Panc1 (cell line): ENCODE measurements at regions not wholly inside any gene's neighbourhood (a gene's known extent, or its start where the extent isn't known, plus 50 kb on each side); places are given as distances from the start of the nearest gene placed in this dataset.

Experiments used
- ATAC-seq: fragments of 200-7000 bp; cut with Tn5 transposase; 2 replicates; pipeline ENCODE4 v1.9.1; 2020; ENCODE audit warnings: mild to moderate bottlenecking, moderate library complexity
- BruUV-seq: library from RNA; stranded (reverse); fragments of 400-500 nt; replicated peaks from 2 replicates; lab custom pipeline; 2021; lab: Mats Ljungman, UMichigan
- CTCF ChIA-PET: fragments of 300-600 bp; sonication (Branson Sonifier 250); formaldehyde crosslinking; loops from one replicate; lab custom pipeline; 2022; ENCODE audit warnings: antibody characterized with exemption; lab: Charles Lee
- POLR2A ChIA-PET: fragments of 300-600 bp; sonication (Branson Sonifier 250); formaldehyde crosslinking; loops from one replicate; lab custom pipeline; 2022; ENCODE audit warnings: antibody characterized with exemption; lab: Charles Lee
- DNase-seq: peaks from one replicate; pipeline ENCODE4 v3.0.0-alpha.2; 2010; ENCODE audit warnings: low read depth, low spot score
- H3K27ac ChIP-seq: 2 replicates; pipeline ENCODE4 v1.5.1; 2011; ENCODE audit warnings: mild to moderate bottlenecking, low read length, inconsistent platforms
- H3K27me3 ChIP-seq: fragments of 200-500 bp; sonication (Bioruptor generic); 2 replicates; pipeline ENCODE4 v1.6.0; 2014; ENCODE audit warnings: low read length, inconsistent platforms; ENCODE audit not compliant: control insufficient read depth, insufficient read depth
- H3K36me3 ChIP-seq: fragments of 200-500 bp; sonication (Bioruptor generic); 2 replicates; pipeline ENCODE4 v1.5.1; 2014; ENCODE audit warnings: inconsistent platforms, mild to moderate bottlenecking, low read length, moderate library complexity; ENCODE audit not compliant: control insufficient read depth, insufficient read depth
- H3K4me1 ChIP-seq: 2 replicates; pipeline ENCODE4 v1.5.1; 2011; ENCODE audit warnings: inconsistent platforms, mild to moderate bottlenecking, low read length, moderate library complexity; ENCODE audit not compliant: control insufficient read depth, insufficient read depth
- H3K4me3 ChIP-seq, 2 experiments: 2 replicates each; pipeline ENCODE4 v1.5.1; 2011 to 2012; ENCODE audit warnings: low read depth in 2 of 2, low read length in 2 of 2, mild to moderate bottlenecking in 2 of 2, inconsistent platforms in 1 of 2, moderate library complexity in 1 of 2
- H3K9me3 ChIP-seq: fragments of 200-500 bp; sonication (Bioruptor generic); 2 replicates; pipeline ENCODE4 v1.5.1; 2014; ENCODE audit warnings: low read depth, mild to moderate bottlenecking, inconsistent platforms, low read length, moderate library complexity; ENCODE audit not compliant: control insufficient read depth, insufficient read depth
- CTCF ChIP-seq: fragments of 450-650 bp; IDR thresholded peaks from 2 replicates; pipeline ENCODE4 v1.5.1; 2017; ENCODE audit warnings: mild to moderate bottlenecking
- POLR2AphosphoS5 ChIP-seq: IDR thresholded peaks from 2 replicates; pipeline ENCODE4 v1.6.1; 2012; ENCODE audit warnings: mild to moderate bottlenecking, low read depth, low read length, moderate library complexity
- REST ChIP-seq, 2 experiments: IDR thresholded peaks; 2 replicates each; pipeline ENCODE4 v1.6.1; 2011 to 2012; ENCODE audit warnings: low read depth in 2 of 2, control low read depth in 1 of 2, low read length in 1 of 2, mild to moderate bottlenecking in 1 of 2, moderate library complexity in 1 of 2; ENCODE audit not compliant: insufficient read depth in 1 of 2
- SIN3A ChIP-seq: IDR thresholded peaks from 2 replicates; pipeline ENCODE4 v1.6.1; 2012; ENCODE audit warnings: low read depth, mild to moderate bottlenecking, low read length, moderate library complexity, borderline replicate concordance; ENCODE audit not compliant: insufficient read depth
- TCF7L2 ChIP-seq: IDR thresholded peaks from 2 replicates; pipeline ENCODE4 v1.6.1; 2011; ENCODE audit warnings: mild to moderate bottlenecking, low read depth, low read length, inconsistent platforms
- in situ Hi-C: cut with HindIII; loops from 2 replicates; pipeline ENCODE4 v1.10.0; 2016; ENCODE audit warnings: low sequenced_read_pairs, low pct_unique_long_range_greater_than_20kb
- intact Hi-C: fragments of 100-400 bp; cut with micrococcal nuclease; formaldehyde crosslinking; loops from one replicate; pipeline ENCODE4 v1.10.0; 2022; ENCODE audit not compliant: unreplicated experiment

- DNase-seq (no peak), ATAC-seq (no peak)
- POLR2A ChIA-PET = no interaction called here
- no peak for TF ChIP-seq TCF7L2
- no peak for TF ChIP-seq REST (IDR thresholded peaks at IDR 0.05; ENCODE audit: insufficient read depth in 1 of 2, low read depth in 2 of 2, low read length in 1 of 2)
- no peak for TF ChIP-seq SIN3A
- no peak for TF ChIP-seq CTCF
- TF ChIP-seq POLR2AphosphoS5 = no peak
- BruUV-seq = no TSS peak
- intact Hi-C loops = no loop called here
- Histone ChIP-seq H3K36me3 (no peaks in the 10 kb centered on the region), H3K9me3 (no peaks in the 10 kb centered on the region), H3K4me1 (no peaks in the 10 kb centered on the region), H3K4me3 (no peak overlapping the region), H3K27ac (no peak overlapping the region), H3K27me3 (no peaks in the 10 kb centered on the region)
- in situ Hi-C loops = no loop called here
- CTCF ChIA-PET = no interaction called here
Measured at GRCh38 chr20:57786304-57786932, 76.6 kb upstream of the PMEPA1 start.

GRCh38 chr20:57785720-57786119 lies 75.9 kb upstream of the PMEPA1 start:
- TF ChIP-seq REST (IDR thresholded peaks at IDR 0.05; ENCODE audit: insufficient read depth in 1 of 2, low read depth in 2 of 2, low read length in 1 of 2) = no peak
- no peak for TF ChIP-seq POLR2AphosphoS5
- no peak for TF ChIP-seq TCF7L2
- no peak for TF ChIP-seq CTCF
- no peak for TF ChIP-seq SIN3A
- no peak overlapping the region for H3K27ac ChIP-seq
- BruUV-seq = no TSS peak
- H3K4me1 ChIP-seq = no peaks in the 10 kb centered on the region
- intact Hi-C loops (no loop called here), in situ Hi-C loops (no loop called here)
- H3K27me3 ChIP-seq = no peaks in the 10 kb centered on the region
- H3K4me3 ChIP-seq = no peak overlapping the region
- DNase-seq = no peak
- ATAC-seq = no peak
- CTCF ChIA-PET = no interaction called here
- POLR2A ChIA-PET = no interaction called here
- H3K9me3 ChIP-seq = no peaks in the 10 kb centered on the region
- no peaks in the 10 kb centered on the region for H3K36me3 ChIP-seq
